ENCODE measurements at regions not wholly inside any gene's neighbourhood (a gene's known extent, or its start where the extent isn't known, plus 50 kb on each side); places are given as distances from the start of the nearest gene placed in this dataset.
"Not testable (repeated sequence)": the region's sequence is repeated elsewhere in the genome, so short reads cannot be mapped to it uniquely, and the experiment has no call there.

- DNase-seq (ENCODE audit: low read depth, low spot score), result no peak
These were observed 57.9 kb downstream of the FANCF start for GRCh38 chr11:22567759-22568158.

DNA sequence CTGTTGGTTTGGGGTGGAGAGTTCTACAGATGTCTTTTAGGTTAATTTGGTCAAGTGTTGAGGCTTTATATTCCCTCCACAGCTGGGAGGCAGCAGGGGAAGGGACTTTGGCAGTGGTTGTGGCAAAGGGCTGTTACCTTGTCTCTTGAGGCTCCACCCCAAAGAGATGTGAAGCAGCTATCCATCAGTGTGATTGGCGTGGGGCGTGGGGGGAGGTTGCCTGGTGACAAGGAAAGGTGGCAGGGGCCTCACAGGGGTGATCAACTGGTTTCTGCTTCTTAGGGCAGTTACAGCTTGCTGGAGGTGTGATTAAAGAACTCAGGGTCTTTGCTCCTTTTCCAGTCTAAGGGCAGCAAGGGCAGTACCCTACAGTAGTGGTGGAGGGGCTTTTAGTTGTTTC is 59.3 kb downstream of the FANCF start:
- no peak for DNase-seq (ENCODE audit: low read depth, low spot score)

DNA sequence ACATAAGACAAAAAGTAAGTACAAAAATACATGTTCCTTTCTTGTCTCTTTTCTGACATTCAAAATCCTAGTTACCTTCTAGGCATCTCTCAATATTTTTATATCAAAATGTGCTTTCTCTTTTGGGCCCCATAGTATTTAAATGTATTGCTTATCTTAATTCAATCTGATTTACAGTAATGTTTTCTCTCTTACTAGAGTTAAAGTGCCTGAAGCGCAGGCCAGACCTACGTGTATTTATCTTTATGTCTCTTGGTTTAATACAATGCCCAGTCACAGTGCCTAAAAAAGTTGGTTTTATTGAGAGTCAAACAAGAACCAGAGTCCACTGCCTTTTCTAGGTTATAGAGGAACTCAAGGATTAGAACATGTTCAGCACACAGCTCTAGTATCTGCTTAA is 64.3 kb downstream of the FANCF start:
- DNase-seq (ENCODE audit: low read depth, low spot score), result no peak

DNA sequence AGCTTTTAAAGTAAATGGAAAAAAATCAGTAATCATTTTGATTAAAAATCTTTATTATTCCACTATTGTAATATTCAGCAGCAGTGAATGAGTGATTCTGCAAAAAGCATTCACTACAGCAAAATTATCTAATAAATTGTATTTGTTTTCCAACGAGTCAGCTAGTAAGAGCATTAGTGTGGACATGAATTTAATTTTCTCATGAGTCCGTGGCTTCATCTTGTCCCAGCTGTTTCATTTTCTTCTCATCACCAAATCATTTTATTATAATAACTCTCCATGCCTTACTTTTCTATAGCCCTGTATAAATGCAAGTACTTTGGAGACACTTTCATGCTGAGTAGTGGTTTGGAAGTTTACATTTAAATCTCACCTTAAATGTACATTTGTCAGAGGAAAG is 66.2 kb downstream of the FANCF start:
- DNase-seq (ENCODE audit: low read depth, low spot score), result no peak

GRCh38 chr11:22558664-22559063 is 67.0 kb downstream of the FANCF start:
- DNase-seq (ENCODE audit: low read depth, low spot score), result no peak

GRCh38 chr11:22556381-22556780 is 69.2 kb downstream of the FANCF start:
- no peak for DNase-seq (ENCODE audit: low read depth, low spot score)

GRCh38 chr11:22555881-22556280 is 69.7 kb downstream of the FANCF start:
- DNase-seq (ENCODE audit: low read depth, low spot score), result no peak

- DNase-seq (ENCODE audit: low read depth, low spot score), result no peak
These were observed 71.4 kb downstream of the FANCF start for GRCh38 chr11:22554221-22554620.

GRCh38 chr11:22552885-22553284 is 72.7 kb downstream of the FANCF start:
- no peak for DNase-seq (ENCODE audit: low read depth, low spot score)

DNA sequence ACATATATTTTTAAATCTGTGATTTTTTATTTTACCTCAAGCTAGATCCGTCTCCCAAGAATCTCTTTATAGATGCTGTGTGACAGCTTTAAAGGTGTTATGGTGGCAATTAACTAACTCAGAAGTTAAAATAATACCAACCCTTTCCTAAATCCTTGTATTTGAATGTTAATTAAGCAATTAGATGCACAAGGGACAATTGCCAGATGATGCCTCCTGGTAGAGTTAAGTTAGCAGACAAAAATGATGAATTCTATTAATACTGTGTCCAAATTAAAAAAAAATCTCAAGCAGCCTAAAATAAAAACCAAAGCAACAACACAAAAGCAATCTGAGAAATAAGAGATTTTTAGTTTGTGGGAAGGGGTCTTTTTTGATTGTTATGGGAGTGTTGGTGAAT is 78.9 kb downstream of the FANCF start:
- no peak for DNase-seq (ENCODE audit: low read depth, low spot score)

DNA sequence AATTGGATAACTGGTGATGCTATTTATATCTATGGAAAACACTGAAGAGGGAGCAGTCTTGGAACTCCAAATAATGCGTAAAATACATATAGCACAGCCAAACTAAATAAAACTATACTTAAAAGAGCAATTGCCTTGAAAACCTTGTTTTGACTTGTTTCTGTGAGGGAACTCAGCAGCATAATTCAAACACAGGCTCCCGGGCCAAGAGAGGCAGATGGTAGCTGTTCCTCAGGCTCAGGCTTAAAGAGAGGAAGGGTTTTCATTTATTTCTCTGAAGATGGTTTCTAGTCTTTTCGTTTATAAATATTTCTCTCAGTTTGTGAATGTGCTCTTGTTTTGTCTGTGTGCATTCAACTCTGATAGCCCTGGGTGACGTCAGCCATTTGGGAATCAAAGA is 82.4 kb downstream of the FANCF start:
- DNase-seq (ENCODE audit: low read depth, low spot score), result no peak

DNA sequence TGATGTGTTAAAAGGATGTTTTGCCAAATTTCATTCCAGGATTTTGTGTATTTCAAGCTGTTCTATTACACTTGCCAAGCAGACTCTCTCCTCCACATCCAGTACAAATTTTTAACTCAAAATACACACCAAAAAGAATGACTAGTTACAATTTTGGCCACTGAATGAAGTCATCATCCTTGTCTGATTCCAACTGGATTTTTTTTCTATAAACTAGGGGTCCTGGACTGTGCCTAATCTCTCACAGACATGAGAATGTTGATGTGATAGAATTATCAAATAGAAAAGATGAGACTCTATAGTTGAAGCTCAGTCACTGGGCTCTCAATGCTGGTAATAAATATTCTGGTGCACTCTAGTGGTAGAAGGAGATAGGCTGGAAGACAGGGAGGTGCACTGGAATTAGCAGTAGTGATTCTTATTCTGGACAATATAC is 85.8 kb downstream of the FANCF start:
- no peak for DNase-seq (ENCODE audit: low read depth, low spot score)

DNA sequence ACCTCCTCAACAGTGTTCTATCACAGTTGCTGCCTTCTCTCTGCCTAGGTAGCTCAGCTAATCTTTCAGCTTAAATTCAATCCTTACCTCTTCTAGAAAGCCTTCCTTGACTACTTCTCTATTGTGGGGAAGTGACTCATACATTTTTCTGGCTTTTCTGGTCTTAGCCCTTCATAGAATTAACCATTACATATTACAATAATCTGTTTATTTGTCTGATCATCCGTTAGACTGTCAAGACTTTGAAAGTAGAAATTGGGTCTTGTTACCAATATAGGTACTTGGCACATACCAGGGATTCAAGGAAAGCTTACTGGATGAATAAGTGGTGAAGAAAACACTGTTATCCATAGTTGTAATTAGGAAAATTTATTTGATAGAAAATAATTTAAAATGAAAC is 89.6 kb downstream of the FANCF start:
- no peak for DNase-seq (ENCODE audit: low read depth, low spot score)

DNA sequence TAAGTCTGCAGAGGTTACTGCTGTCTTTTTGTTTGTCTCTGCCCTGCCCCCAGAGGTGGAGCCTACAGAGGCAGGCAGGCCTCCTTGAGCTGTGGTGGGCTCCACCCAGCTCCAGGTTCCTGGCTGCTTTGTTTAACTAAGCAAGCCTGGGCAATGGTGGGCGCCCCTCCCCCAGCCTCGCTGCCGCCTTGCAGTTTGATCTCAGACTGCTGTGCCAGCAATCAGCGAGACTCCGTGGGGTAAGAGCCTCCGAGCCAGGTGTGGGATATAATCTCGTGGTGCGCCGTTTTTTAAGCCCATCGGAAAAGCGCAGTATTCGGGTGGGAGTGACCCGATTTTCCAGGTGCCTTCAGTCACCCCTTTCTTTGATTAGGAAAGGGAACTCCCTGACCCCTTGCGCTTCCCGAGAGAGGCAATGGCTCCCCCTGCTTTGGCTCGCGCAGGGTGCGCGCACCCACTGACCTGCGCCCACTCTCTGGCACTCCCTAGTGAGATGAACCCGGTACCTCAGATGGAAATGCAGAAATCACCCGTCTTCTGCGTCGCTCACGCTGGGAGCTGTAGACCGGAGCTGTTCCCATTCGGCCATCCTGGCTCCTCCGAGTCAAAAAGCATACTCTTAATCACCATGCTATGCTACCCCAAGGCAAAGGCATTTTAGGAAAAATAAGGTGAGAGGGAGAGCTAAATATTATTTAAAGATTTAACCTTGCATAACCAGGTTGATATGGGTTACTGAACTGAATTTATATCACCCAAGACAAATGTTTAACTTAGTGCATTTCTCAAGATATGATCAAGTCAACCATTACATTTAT is 96.8 kb downstream of the FANCF start:
- not testable (repeated sequence) for DNase-seq (ENCODE audit: low read depth, low spot score)

DNA sequence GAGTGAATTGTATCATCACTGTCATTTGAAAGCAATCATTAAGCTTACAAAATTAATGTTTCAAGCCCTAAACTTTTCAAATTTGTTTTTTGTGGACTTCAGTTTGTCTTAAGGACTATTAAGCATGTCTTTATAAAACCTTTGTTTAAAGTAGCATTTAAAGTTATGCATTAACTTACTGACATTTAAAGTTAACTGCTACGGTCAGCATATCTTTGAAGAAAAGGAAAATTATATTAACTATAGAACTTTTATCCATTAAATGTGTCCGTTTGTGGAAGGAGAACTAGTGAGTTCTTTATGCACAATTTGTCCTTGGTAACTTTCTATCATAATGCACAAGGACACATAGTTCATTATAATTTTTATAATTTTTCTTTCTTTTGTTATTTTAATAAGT is 103.4 kb downstream of the FANCF start:
- DNase-seq (ENCODE audit: low read depth, low spot score), result no peak

DNA sequence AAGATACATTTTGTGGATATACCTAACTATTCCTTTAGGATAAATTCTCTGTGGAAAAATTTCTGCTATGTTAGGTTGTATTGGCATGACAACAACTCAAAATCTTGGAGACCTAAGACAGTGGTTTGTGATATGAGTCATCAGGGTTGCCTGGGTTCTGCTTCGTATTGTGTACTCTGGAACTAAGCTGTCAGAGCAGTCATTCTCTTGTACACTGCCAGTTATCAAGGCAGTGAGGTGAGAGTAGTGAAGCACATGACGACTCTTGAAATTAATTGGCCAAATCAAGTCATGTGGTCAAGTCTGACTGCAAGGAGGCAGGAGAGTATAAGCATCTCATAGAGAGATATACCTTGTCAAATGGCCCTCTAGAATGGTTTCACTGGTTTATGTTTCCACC is 104.4 kb downstream of the FANCF start:
- no peak for DNase-seq (ENCODE audit: low read depth, low spot score)

DNA sequence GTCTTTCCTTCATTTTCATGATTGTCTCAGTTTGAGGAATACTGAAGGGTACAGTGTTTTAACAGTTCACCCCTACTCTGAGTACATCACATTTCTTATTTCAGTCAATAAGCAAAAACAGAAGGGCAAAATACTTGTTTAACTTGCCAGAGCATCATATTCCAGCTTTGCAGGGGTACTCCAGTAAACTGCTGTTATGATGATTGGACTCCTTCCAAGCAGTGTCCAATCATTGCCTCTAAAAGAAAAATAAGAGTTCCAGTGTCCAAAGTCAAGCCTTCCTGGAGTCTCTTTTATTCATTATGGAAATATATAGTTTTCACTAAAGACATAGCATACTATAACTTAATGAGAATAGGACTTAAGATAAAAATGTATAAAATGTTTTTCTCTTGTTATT is 105.1 kb downstream of the FANCF start:
- no peak for DNase-seq (ENCODE audit: low read depth, low spot score)

DNA sequence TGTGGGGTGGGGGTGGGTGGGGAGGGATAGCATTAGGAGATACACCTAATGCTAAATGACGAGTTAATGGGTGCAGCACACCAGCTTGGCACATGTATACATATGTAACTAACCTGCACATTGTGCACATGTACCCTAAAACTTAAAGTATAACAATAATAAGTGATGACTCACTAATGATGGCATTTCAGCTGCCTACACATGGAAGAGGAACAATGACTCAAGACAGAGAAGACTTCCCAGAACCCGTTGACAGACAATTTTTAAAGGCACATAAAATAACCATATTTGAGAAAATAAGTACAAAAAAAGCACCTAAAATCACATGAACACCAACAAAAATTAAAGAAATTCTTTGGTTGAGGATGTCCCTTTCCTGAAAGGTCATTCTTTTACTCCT is 107.3 kb downstream of the FANCF start:
- DNase-seq (ENCODE audit: low read depth, low spot score), result not testable (repeated sequence)

- DNase-seq (ENCODE audit: low read depth, low spot score), result no peak
These were observed 109.5 kb downstream of the FANCF start for GRCh38 chr11:22516111-22516510.

GRCh38 chr11:22512457-22512856 is 113.2 kb downstream of the FANCF start:
- DNase-seq (ENCODE audit: low read depth, low spot score), result no peak

- DNase-seq (ENCODE audit: low read depth, low spot score), result no peak
These were observed 114.9 kb downstream of the FANCF start for GRCh38 chr11:22510741-22511140.

- DNase-seq (ENCODE audit: low read depth, low spot score), result no peak
These were observed 115.6 kb downstream of the FANCF start for GRCh38 chr11:22510010-22510409.

DNA sequence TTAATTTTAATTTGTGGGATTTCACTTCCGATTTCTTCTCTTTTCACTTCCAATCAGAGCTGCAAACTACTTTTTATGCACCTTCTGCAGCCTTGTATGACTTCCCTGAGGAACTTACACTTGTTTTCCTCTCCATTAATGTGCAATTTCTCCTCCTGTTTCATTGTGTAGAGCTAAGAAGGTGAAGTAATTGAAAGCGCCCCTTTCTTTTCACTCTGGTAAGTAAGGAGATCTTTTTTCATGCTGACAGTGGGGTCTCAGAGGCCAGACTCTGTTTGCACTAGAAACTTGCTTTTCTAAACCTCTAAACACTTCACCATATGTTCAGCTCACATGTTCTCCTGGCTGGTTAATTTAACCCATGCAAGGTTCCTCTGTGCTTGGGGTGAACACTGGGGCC is 117.0 kb downstream of the FANCF start:
- DNase-seq (ENCODE audit: low read depth, low spot score), result no peak

DNA sequence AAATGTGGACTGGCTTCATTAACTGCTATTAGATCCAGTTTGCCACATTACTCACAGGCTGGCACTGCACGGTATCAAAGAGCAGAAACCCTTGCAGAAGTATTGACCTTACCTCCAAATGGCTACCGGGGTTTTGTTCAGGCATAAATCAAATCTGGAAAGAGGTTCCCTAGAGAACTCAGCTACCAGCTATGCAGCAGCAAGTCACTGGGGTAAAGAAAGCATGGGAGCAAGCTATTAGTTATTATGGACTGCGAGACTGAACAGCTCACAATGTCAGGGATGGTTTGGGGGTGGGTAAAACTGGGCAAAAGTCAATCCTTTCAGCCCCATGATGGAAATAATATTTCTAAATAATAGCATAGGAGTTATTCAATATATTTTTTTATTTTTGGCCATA is 128.1 kb downstream of the FANCF start:
- DNase-seq (ENCODE audit: low read depth, low spot score), result no peak

Data from pulmonary artery endothelial cell (primary cell).